Progenitor cell of endocrine pancreas (in vitro differentiated cells): ENCODE measurements at regions not wholly inside any gene's neighbourhood (a gene's known extent, or its start where the extent isn't known, plus 50 kb on each side); places are given as distances from the start of the nearest gene placed in this dataset.
"Not testable (repeated sequence)": the region's sequence is repeated elsewhere in the genome, so short reads cannot be mapped to it uniquely, and the experiment has no call there.

Source experiments
- DNase-seq: peaks from one replicate; pipeline ENCODE4 v3.0.0; 2021; ENCODE audit warnings: low spot score; ENCODE audit not compliant: unreplicated experiment
- H3K27ac Mint-ChIP-seq: 2 replicates; pipeline ENCODE4 v1.8.0; 2021; ENCODE audit warnings: mild to moderate bottlenecking, moderate library complexity, mixed read lengths
- H3K27me3 Mint-ChIP-seq: 2 replicates; pipeline ENCODE4 v1.8.0; 2021; ENCODE audit warnings: mixed read lengths
- H3K36me3 Mint-ChIP-seq: 2 replicates; pipeline ENCODE4 v1.8.0; 2022; ENCODE audit warnings: mixed read lengths; ENCODE audit not compliant: insufficient read depth
- H3K4me1 Mint-ChIP-seq: 2 replicates; pipeline ENCODE4 v1.8.0; 2021; ENCODE audit warnings: low read depth, mixed read lengths
- H3K4me3 Mint-ChIP-seq: 2 replicates; pipeline ENCODE4 v1.8.0; 2021; ENCODE audit warnings: low read depth, mild to moderate bottlenecking, moderate library complexity, mixed read lengths
- H3K9me3 Mint-ChIP-seq: 2 replicates; pipeline ENCODE4 v1.8.0; 2021; ENCODE audit warnings: low read depth, mixed read lengths
- TF ChIP-seq, protein P1 (sequence below): fragments of 200-600 bp; sonication (generic); IDR thresholded peaks from one replicate; pipeline ENCODE4 v1.5.0; 2021; ENCODE audit warnings: antibody characterized with exemption, mild to moderate bottlenecking; ENCODE audit not compliant: unreplicated experiment

GRCh38 chr5:169389318-169389717, 88.4 kb upstream of the SLIT3 start:
- peaks cover 3% of the 10 kb centered on the region for H3K9me3 Mint-ChIP-seq
- H3K27me3 Mint-ChIP-seq, result peaks cover 8% of the 10 kb centered on the region
- no peak for DNase-seq
- H3K36me3 Mint-ChIP-seq, result no peaks in the 10 kb centered on the region
- peaks cover 7% of the 10 kb centered on the region for H3K4me1 Mint-ChIP-seq
- no peak overlapping the region for H3K4me3 Mint-ChIP-seq
- H3K27ac Mint-ChIP-seq, result no peak overlapping the region
- TF ChIP-seq, protein P1, sequence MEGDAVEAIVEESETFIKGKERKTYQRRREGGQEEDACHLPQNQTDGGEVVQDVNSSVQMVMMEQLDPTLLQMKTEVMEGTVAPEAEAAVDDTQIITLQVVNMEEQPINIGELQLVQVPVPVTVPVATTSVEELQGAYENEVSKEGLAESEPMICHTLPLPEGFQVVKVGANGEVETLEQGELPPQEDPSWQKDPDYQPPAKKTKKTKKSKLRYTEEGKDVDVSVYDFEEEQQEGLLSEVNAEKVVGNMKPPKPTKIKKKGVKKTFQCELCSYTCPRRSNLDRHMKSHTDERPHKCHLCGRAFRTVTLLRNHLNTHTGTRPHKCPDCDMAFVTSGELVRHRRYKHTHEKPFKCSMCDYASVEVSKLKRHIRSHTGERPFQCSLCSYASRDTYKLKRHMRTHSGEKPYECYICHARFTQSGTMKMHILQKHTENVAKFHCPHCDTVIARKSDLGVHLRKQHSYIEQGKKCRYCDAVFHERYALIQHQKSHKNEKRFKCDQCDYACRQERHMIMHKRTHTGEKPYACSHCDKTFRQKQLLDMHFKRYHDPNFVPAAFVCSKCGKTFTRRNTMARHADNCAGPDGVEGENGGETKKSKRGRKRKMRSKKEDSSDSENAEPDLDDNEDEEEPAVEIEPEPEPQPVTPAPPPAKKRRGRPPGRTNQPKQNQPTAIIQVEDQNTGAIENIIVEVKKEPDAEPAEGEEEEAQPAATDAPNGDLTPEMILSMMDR, result no peak

- Mint-ChIP-seq H3K4me3 (no peak overlapping the region), H3K4me1 (peaks cover 7% of the 10 kb centered on the region), H3K9me3 (peaks cover 8% of the 10 kb centered on the region), H3K27me3 (peaks cover under 1% of the 10 kb centered on the region), H3K36me3 (no peaks in the 10 kb centered on the region), H3K27ac (no peak overlapping the region)
- TF ChIP-seq, protein P1, result no peak
- DNase-seq, result no peak
Observed at GRCh38 chr5:169385636-169386035, 84.7 kb upstream of the SLIT3 start.

DNA sequence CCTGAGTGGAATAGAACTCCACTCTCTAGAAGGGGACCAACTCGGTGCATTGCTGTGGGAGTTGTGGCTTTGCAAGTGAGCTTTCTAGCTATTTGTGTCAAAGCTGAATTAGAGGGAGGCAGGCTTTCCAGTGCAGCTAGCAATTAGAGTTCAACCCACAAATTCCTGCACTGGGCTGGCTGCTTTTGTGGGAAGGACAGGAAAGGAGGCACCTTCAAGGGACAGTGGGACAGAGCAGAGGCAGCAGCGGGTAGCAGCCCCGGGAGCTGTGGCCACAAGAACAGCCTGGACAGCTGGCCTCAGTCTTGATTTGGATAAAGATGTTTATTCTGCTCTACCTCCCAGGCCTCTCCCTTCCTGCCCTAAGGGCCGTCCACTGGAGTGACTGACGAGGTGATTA, 83.7 kb upstream of the SLIT3 start:
- H3K27ac Mint-ChIP-seq, result no peak overlapping the region
- peaks cover 15% of the 10 kb centered on the region for H3K9me3 Mint-ChIP-seq
- TF ChIP-seq, protein P1, result no peak
- no peak overlapping the region for H3K4me3 Mint-ChIP-seq
- H3K27me3 Mint-ChIP-seq, result no peaks in the 10 kb centered on the region
- H3K36me3 Mint-ChIP-seq, result peaks cover 2% of the 10 kb centered on the region
- no peak for DNase-seq
- H3K4me1 Mint-ChIP-seq, result peaks cover 7% of the 10 kb centered on the region

DNA sequence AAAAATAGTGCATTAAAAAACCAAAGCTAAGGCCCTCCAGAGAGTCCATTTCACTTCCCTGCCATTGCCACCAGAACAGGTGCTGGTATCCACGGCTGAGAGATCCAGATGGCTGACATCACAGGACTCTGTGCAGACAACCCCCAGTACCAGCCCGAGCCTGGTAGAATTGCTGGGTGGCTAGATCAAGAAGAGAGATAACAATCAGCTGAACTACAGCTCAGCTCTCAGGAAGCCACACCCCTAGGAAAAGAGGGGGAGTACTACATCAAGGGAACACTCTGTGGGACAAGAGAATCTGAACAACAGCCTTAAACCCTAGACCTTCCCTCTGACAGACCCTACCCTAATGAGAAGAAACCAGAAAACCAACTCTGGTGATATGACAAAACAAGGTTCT, 73.8 kb upstream of the SLIT3 start:
- Mint-ChIP-seq H3K27ac (no peak overlapping the region), H3K27me3 (no peaks in the 10 kb centered on the region), H3K36me3 (no peaks in the 10 kb centered on the region), H3K4me1 (no peaks in the 10 kb centered on the region), H3K9me3 (peaks cover 21% of the 10 kb centered on the region), H3K4me3 (no peak overlapping the region)
- TF ChIP-seq, protein P1, result no peak
- no peak for DNase-seq

DNA sequence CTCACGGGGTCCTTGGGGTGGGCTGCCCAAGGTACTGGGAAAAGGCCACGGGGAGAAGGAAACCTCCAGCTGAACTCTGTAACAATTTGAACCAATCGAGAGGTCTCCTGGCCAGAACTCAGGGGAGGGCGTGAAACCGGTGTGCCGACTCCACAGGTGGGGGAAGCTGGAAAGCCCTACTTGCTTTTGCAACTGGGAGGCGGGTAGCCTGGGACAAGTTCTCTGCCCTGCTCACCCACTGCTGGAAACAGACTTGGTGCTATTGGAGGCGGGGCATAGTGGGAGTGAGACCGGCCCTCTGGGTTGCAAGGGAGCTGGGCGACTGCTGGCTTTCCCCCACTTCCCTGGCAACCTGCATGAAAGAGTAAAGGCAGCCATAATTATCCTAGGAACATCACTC, 73.2 kb upstream of the SLIT3 start:
- TF ChIP-seq, protein P1, result no peak
- H3K4me1 Mint-ChIP-seq, result no peaks in the 10 kb centered on the region
- no peak overlapping the region for H3K27ac Mint-ChIP-seq
- H3K9me3 Mint-ChIP-seq, result peaks cover 24% of the 10 kb centered on the region
- no peak overlapping the region for H3K4me3 Mint-ChIP-seq
- no peak for DNase-seq
- no peaks in the 10 kb centered on the region for H3K27me3 Mint-ChIP-seq
- no peaks in the 10 kb centered on the region for H3K36me3 Mint-ChIP-seq

- not testable (repeated sequence) for H3K4me1 Mint-ChIP-seq, H3K27me3 Mint-ChIP-seq, H3K36me3 Mint-ChIP-seq, H3K4me3 Mint-ChIP-seq, DNase-seq, H3K27ac Mint-ChIP-seq
- H3K9me3 Mint-ChIP-seq, result peaks cover 22% of the 10 kb centered on the region
Observed at GRCh38 chr5:169371801-169372200, 70.9 kb upstream of the SLIT3 start.
